Spleen (tissue), 11 donors: ENCODE measurements at regions not wholly inside any gene's neighbourhood (a gene's known extent, or its start where the extent isn't known, plus 50 kb on each side); places are given as distances from the start of the nearest gene placed in this dataset.

Experiments used
- DNase-seq: peaks from one replicate; pipeline ENCODE4 v3.0.0-alpha.2; 2020
- H3K27ac ChIP-seq, 8 donors: fragments of 200-600 bp; sonication (generic) in 7 of 8; 1 replicate in 4 of 8; 2 replicates in 4 of 8; pipeline versions ENCODE4 v1.5.0 to v1.8.0; 2016 to 2021; ENCODE audit warnings: inconsistent platforms in 4 of 8, mild to moderate bottlenecking in 4 of 8, moderate library complexity in 1 of 8
- H3K27me3 ChIP-seq, 7 donors: fragments of 200-600 bp; sonication (generic) in 6 of 7; replicated peaks in 1 of 7; 1 replicate in 4 of 7; 2 replicates in 3 of 7; pipeline versions ENCODE4 v1.5.0 to v1.8.0; 2016 to 2021; ENCODE audit warnings: inconsistent platforms in 3 of 7, mild to moderate bottlenecking in 1 of 7
- H3K36me3 ChIP-seq, 6 donors: fragments of 200-600 bp; sonication (generic) in 5 of 6; 1 replicate in 4 of 6; 2 replicates in 2 of 6; pipeline versions ENCODE4 v1.5.0 to v1.8.0; 2016 to 2021; ENCODE audit warnings: inconsistent platforms in 2 of 6
- H3K4me1 ChIP-seq, 6 donors: fragments of 200-600 bp; sonication (generic) in 5 of 6; 1 replicate in 3 of 6; 2 replicates in 3 of 6; pipeline versions ENCODE4 v1.5.0 to v1.8.0; 2016 to 2021; ENCODE audit warnings: inconsistent platforms in 3 of 6
- H3K4me3 ChIP-seq, 8 donors: fragments of 200-600 bp; sonication (generic) in 7 of 8; 1 replicate in 4 of 8; 2 replicates in 4 of 8; pipeline versions ENCODE4 v1.5.0 to v1.8.0; 2016 to 2021; ENCODE audit warnings: inconsistent platforms in 4 of 8, mild to moderate bottlenecking in 4 of 8, moderate library complexity in 2 of 8
- H3K9me3 ChIP-seq, 8 donors: fragments of 200-600 bp; sonication (generic) in 7 of 8; 1 replicate in 4 of 8; 2 replicates in 4 of 8; pipeline versions ENCODE4 v1.5.0 to v1.8.0; 2016 to 2021; ENCODE audit warnings: inconsistent platforms in 4 of 8
- POLR2A ChIP-seq, 3 donors: fragments of 450-650 bp; IDR thresholded peaks; one replicate each; pipeline ENCODE4 v1.5.1; 2017; ENCODE audit warnings: antibody characterized with exemption in 3 of 3, mild to moderate bottlenecking in 1 of 3
- POLR2AphosphoS5 ChIP-seq, 3 donors: sonication (generic); formaldehyde crosslinking; IDR thresholded peaks; one replicate each; pipeline ENCODE4 v1.5.1; 2017; ENCODE audit warnings: antibody characterized with exemption in 3 of 3
- WGBS, 5 donors: extraction: QIAGEN DNeasy Blood & Tissue Kit in 3 of 5; methylation state at CpG; one replicate each; pipeline versions ENCODE4 v1.1.5 to v1.1.7; 2013 to 2018; 5-methylcytosine and 5-hydroxymethylcytosine counted together
- intact Hi-C: fragments of 100-400 bp; cut with DNase I; formaldehyde crosslinking; loops from one replicate; pipeline ENCODE4 v1.15.0; 2023; ENCODE audit warnings: low total_unique reads
- TF ChIP-seq, protein P1 (sequence below), 11 experiments: fragments of 200-600 bp in 7 of 11; fragments of 450-650 bp in 4 of 11; sonication (generic) in 4 of 11; IDR thresholded peaks in 8 of 11; conservative IDR thresholded peaks in 3 of 11; 1 replicate in 7 of 11; 2 replicates in 4 of 11; pipeline versions ENCODE4 v1.4.0 to v1.8.0; 2016 to 2021; ENCODE audit warnings: antibody characterized with exemption in 11 of 11, inconsistent platforms in 4 of 11, mild to moderate bottlenecking in 1 of 11
- donor health status: healthy with polysubstance abuse.
- donor health status: DM: no; HTN: no; CAD: no; lungs with moderate emphysema.
- donor health status: DM: no; HTN: no; CAD: no.
- donor health status: Bipolar disorder and iron deficiency.
- donor health status: healthy.
- donor health status: DM: no; HTN: no; CAD: no.
- donor health status: DM: yes; HTN: yes; CAD: no.

DNA sequence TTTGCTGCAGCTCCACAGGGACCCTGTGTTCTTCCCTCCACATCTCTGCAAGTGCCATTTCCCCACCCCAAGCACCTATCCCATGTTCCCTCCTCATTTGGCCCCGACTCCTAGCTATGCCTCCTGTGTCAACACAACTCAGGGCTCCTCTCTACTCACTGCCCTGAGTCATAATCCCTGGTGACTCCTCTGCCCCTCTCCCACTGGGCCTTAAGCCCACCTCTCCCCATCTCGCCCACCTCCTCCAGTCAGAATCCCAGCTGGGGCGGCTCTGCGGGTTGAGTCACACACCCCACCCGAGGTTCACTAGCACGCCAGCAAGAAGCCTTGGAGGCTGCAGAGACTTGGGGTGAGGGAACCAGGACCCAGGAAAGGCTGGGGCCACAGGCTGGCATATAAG, 346.2 kb downstream of the FOXL1 start:
- no peak overlapping the region for H3K4me3 ChIP-seq
- H3K9me3 ChIP-seq = peaks cover 2 to 34% (median 15%) of the 10 kb centered on the region in 8 donors
- 87 to 95% (median 92%) methylated on average over 6 of the region's 6 CpGs for WGBS, 5 donors
- intact Hi-C loops = no loop called here
- no peak for DNase-seq
- H3K27me3 ChIP-seq = peaks cover 0 to 94% (median 16%) of the 10 kb centered on the region in 7 donors
- H3K27ac ChIP-seq = no peak overlapping the region
- no peaks in the 10 kb centered on the region for H3K36me3 ChIP-seq
- TF ChIP-seq POLR2AphosphoS5 (IDR thresholded peaks at IDR 0.05) (no peak), POLR2A (IDR thresholded peaks at IDR 0.05) (no peak)
- TF ChIP-seq, protein P1, sequence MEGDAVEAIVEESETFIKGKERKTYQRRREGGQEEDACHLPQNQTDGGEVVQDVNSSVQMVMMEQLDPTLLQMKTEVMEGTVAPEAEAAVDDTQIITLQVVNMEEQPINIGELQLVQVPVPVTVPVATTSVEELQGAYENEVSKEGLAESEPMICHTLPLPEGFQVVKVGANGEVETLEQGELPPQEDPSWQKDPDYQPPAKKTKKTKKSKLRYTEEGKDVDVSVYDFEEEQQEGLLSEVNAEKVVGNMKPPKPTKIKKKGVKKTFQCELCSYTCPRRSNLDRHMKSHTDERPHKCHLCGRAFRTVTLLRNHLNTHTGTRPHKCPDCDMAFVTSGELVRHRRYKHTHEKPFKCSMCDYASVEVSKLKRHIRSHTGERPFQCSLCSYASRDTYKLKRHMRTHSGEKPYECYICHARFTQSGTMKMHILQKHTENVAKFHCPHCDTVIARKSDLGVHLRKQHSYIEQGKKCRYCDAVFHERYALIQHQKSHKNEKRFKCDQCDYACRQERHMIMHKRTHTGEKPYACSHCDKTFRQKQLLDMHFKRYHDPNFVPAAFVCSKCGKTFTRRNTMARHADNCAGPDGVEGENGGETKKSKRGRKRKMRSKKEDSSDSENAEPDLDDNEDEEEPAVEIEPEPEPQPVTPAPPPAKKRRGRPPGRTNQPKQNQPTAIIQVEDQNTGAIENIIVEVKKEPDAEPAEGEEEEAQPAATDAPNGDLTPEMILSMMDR (IDR thresholded peaks at IDR 0.05 in 8 of 11, conservative IDR thresholded peaks at IDR 0.05 in 3 of 11) = no peak
- H3K4me1 ChIP-seq = peaks cover 0 to 13% (median 2%) of the 10 kb centered on the region in 6 donors

DNA sequence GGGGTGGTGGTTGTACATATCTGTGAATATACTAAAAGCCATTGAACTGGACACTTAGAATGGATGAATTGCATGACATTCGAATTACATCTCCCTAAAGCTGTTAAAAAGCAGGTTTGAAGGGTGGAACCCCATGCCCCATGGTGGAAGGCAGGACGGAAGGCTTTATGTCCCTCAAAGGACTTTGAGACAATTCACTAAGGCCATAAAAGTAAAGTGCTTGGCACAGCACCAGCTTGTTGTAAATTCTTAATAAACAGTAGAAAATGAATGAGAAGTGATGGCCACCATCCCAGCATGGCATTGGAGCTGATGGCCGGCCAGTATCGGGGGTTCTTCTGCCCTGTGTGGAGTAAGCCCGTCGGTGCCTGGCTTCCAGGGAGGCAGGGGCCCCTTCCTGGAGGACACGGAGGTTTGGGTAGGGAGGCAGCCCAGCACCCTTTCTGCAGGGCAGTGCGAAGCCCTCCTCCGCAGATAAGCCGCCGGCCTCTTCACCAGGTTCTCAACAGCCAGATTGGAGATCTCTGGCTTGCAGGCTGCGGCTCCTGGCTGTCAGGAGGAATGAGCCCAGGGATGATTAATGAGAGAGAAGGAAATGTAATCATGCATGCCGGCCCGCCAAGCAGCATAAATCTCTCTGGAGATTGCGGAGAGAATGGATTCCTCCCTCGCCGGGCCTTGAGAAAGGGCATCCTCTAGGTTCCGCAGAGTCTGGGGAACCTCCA, 346.9 kb downstream of the FOXL1 start:
- peaks cover 2 to 32% (median 15%) of the 10 kb centered on the region in 8 donors for H3K9me3 ChIP-seq
- no peaks in the 10 kb centered on the region for H3K36me3 ChIP-seq
- no peak for DNase-seq
- no peak overlapping the region for H3K4me3 ChIP-seq
- WGBS, 5 donors = 14 to 24% (median 18%) methylated on average over 18 of the region's 18 CpGs
- TF ChIP-seq POLR2A (IDR thresholded peaks at IDR 0.05) (no peak), POLR2AphosphoS5 (IDR thresholded peaks at IDR 0.05) (no peak)
- TF ChIP-seq, protein P1 (IDR thresholded peaks at IDR 0.05 in 8 of 11, conservative IDR thresholded peaks at IDR 0.05 in 3 of 11) = no peak
- no peak overlapping the region for H3K27ac ChIP-seq
- peaks cover 0 to 94% (median 18%) of the 10 kb centered on the region in 7 donors for H3K27me3 ChIP-seq
- peaks cover 0 to 20% (median 6%) of the 10 kb centered on the region in 6 donors for H3K4me1 ChIP-seq
- intact Hi-C loops = no loop called here

DNA sequence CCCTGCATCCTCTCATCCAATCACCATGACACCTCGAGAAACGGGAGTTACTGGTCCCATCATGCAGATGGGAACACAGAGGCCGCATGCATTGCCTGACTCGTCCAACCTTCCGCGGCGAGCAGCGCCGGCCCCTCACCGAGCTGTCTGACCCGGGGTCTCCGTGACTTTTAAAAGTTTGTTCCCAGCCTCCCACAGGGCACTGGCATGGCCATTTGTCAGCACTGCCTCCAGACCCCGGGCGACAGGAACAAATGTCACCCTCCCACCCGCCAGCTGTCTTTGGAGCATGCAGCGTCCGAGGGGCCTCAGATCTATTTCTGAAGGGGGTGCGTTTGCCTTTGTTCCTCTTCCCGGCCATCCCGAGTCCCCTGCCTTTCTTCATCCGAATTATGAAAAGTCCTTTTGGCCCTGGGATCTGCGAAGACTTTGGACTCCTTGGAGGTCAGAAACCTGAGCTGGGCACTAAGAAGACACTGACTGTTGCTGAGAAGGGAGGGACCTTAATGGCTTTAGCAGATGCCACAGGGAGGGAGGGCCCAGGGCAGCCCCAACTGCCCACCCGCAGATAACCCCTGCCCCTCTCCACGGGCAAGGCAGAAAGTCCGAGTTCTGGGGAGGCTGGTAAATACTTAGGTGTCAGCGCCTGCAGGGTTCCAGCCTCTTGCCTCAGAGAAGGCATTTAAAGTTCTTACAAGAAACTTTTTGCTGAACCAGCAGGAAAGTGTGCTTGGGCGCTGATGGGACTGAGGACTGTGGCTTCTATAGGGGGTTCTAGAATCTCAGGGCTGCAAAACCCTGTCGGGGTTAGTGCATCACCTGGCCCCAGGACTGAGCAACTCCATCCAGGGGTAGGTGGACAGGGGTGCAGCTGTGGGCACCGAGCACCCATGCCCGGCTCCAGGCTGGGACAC, 348.1 kb downstream of the FOXL1 start:
- WGBS, 5 donors = 71 to 79% (median 74%) methylated on average over 30 of the region's 30 CpGs
- peaks cover under 1 to 19% (median 7%) of the 10 kb centered on the region in 8 donors for H3K9me3 ChIP-seq
- peaks cover 0 to 30% (median 8%) of the 10 kb centered on the region in 6 donors for H3K4me1 ChIP-seq
- no peak overlapping the region for H3K4me3 ChIP-seq
- TF ChIP-seq POLR2AphosphoS5 (IDR thresholded peaks at IDR 0.05) (no peak), POLR2A (IDR thresholded peaks at IDR 0.05) (no peak)
- TF ChIP-seq, protein P1 (IDR thresholded peaks at IDR 0.05 in 8 of 11, conservative IDR thresholded peaks at IDR 0.05 in 3 of 11) = no peak
- no peak overlapping the region for H3K27ac ChIP-seq
- no peak for DNase-seq
- no peaks in the 10 kb centered on the region for H3K36me3 ChIP-seq
- intact Hi-C loops = no loop called here
- H3K27me3 ChIP-seq = peaks cover 0 to 97% (median 19%) of the 10 kb centered on the region in 7 donors

DNA sequence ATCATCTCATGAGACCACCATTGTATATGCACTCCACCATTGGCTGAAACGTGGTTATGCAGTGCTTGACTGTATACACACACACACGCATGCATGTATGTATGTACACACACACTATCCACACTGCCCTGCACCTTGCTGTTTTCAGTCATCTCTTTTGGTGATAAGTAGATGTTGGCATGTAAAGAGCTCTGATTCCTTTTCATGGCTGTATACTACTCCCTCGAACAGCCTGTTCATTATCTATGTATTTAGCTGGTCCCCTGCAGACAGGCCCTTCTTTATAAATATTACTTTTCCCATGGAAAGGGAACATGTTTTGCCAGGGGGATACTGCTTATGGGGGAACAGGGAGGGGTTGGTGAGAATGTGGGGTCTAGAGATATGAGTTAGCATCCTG, 349.4 kb downstream of the FOXL1 start:
- WGBS, 5 donors = 89 to 98% (median 94%) methylated on average over 3 of the region's 3 CpGs
- TF ChIP-seq, protein P1 (IDR thresholded peaks at IDR 0.05 in 8 of 11, conservative IDR thresholded peaks at IDR 0.05 in 3 of 11) = no peak
- no peak for TF ChIP-seq POLR2A (IDR thresholded peaks at IDR 0.05)
- no peak for TF ChIP-seq POLR2AphosphoS5 (IDR thresholded peaks at IDR 0.05)
- intact Hi-C loops = no loop called here

More for the DNA sequence above, 349.4 kb downstream of the FOXL1 start:
- no peak for DNase-seq
- Histone ChIP-seq H3K9me3 (peaks cover 0 to 7% (median 0%) of the 10 kb centered on the region in 8 donors), H3K27ac (no peak overlapping the region), H3K36me3 (no peaks in the 10 kb centered on the region), H3K4me1 (peaks cover 0 to 41% (median 8%) of the 10 kb centered on the region in 6 donors), H3K4me3 (no peak overlapping the region), H3K27me3 (peaks cover 0 to 97% (median 19%) of the 10 kb centered on the region in 7 donors)
